K562 (cell line): ENCODE measurements at regions not wholly inside any gene's neighbourhood (a gene's known extent, or its start where the extent isn't known, plus 50 kb on each side); places are given as distances from the start of the nearest gene placed in this dataset.

Source experiments
- ATF1 ChIP-seq, 2 experiments: fragments of 450-650 bp in 1 of 2; IDR thresholded peaks; 2 replicates each; pipeline ENCODE4 v1.6.1; 2016; ENCODE audit warnings: missing compliant biosample characterization in 1 of 2, missing genetic modification characterization in 1 of 2
- CBX2 ChIP-seq: fragments of 200-600 bp; sonication (generic); IDR thresholded peaks from one replicate; pipeline ENCODE4 v1.6.1; 2012; ENCODE audit warnings: mild to moderate bottlenecking, low read length, inconsistent platforms; ENCODE audit not compliant: insufficient read depth, poor library complexity, severe bottlenecking
- E4F1 ChIP-seq: fragments of 250-450 bp; sonication (Bioruptor Pico); IDR thresholded peaks from 2 replicates; pipeline ENCODE4 v1.5.0; 2021; ENCODE audit warnings: mild to moderate bottlenecking, borderline replicate concordance
- HCFC1 ChIP-seq: IDR thresholded peaks from 2 replicates; pipeline ENCODE4 v1.6.1; 2012; ENCODE audit warnings: low read depth, low read length, improper control_type of control experiment
- POLR2H ChIP-seq: IDR thresholded peaks from 2 replicates; pipeline ENCODE4 v1.6.1; 2016; ENCODE audit warnings: missing genetic modification characterization, low read depth, mild to moderate bottlenecking, control low read depth, missing compliant biosample characterization, moderate library complexity
- RBM34 ChIP-seq: fragments of 200-400 bp; formaldehyde crosslinking; IDR thresholded peaks from 2 replicates; pipeline ENCODE4 v1.6.1; 2018; ENCODE audit warnings: low read length, borderline replicate concordance; ENCODE audit not compliant: insufficient read depth
- TGIF2 ChIP-seq: sonication (generic); formaldehyde crosslinking; IDR thresholded peaks from 2 replicates; pipeline ENCODE4 v1.8.1; 2022; ENCODE audit warnings: mild to moderate bottlenecking, missing genetic modification reagents, moderate library complexity
- ZFP1 ChIP-seq: fragments of 450-650 bp; formaldehyde crosslinking; IDR thresholded peaks from 2 replicates; pipeline ENCODE4 v1.4.0; 2020; ENCODE audit warnings: mild to moderate bottlenecking, mixed read lengths
- TF ChIP-seq, protein P1 (sequence below): sonication (generic); formaldehyde crosslinking; IDR thresholded peaks from 2 replicates; pipeline ENCODE4 v1.8.0; 2022; ENCODE audit warnings: missing genetic modification reagents, mild to moderate bottlenecking, moderate library complexity, borderline replicate concordance
- TF ChIP-seq, protein P2 (sequence below): IDR thresholded peaks from 2 replicates; pipeline ENCODE4 v1.6.1; 2012; ENCODE audit warnings: low read depth, low read length, improper control_type of control experiment, borderline replicate concordance

DNA sequence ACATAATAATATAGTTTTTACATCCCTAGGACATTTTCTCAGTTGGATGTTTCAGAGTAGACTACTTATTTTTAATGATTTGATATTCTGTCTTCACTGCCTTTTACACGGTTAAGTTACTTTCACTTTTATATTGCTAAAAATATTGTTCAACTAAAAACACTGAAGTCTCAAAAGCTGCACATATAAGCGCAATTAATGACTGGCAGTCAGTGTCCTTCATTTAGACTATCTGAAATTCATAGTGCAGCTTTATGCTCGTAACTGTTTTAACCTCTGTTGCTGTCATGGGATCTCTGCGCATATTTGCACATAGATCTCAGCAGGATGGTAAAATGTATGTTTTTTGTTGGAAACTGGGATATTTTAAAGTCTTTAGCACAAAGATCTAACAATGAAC, 864.3 kb downstream of the SLITRK6 start:
- TF ChIP-seq TGIF2 (CRISPR knock-in tag) (no peak), HCFC1 (no peak), RBM34 (no peak), ZFP1 (CRISPR knock-in tag) (no peak), E4F1 (CRISPR knock-in tag) (no peak), POLR2H (tag) (no peak), CBX2 (no peak), ATF1 (CRISPR knock-in tag; IDR thresholded peaks at IDR 0.05) (no peak), ATF1 (tag; IDR thresholded peaks at IDR 0.05) (no peak)
- TF ChIP-seq, protein P1, sequence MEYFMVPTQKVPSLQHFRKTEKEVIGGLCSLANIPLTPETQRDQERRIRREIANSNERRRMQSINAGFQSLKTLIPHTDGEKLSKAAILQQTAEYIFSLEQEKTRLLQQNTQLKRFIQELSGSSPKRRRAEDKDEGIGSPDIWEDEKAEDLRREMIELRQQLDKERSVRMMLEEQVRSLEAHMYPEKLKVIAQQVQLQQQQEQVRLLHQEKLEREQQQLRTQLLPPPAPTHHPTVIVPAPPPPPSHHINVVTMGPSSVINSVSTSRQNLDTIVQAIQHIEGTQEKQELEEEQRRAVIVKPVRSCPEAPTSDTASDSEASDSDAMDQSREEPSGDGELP = no peak
- TF ChIP-seq, protein P2, sequence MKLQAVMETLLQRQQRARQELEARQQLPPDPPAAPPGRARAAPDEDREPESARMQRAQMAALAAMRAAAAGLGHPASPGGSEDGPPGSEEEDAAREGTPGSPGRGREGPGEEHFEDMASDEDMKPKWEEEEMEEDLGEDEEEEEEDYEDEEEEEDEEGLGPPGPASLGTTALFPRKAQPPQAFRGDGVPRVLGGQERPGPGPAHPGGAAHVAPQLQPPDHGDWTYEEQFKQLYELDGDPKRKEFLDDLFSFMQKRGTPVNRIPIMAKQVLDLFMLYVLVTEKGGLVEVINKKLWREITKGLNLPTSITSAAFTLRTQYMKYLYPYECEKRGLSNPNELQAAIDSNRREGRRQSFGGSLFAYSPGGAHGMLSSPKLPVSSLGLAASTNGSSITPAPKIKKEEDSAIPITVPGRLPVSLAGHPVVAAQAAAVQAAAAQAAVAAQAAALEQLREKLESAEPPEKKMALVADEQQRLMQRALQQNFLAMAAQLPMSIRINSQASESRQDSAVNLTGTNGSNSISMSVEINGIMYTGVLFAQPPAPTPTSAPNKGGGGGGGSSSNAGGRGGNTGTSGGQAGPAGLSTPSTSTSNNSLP = no peak
